Ureter (tissue), 1 donor: ENCODE measurements at regions not wholly inside any gene's neighbourhood (a gene's known extent, or its start where the extent isn't known, plus 50 kb on each side); places are given as distances from the start of the nearest gene placed in this dataset.

Source experiments
- DNase-seq: peaks from one replicate; pipeline ENCODE4 v3.0.0-alpha.2; 2020; ENCODE audit warnings: low spot score
- donor health status: DM: yes; HTN: yes; CAD: no.

DNA sequence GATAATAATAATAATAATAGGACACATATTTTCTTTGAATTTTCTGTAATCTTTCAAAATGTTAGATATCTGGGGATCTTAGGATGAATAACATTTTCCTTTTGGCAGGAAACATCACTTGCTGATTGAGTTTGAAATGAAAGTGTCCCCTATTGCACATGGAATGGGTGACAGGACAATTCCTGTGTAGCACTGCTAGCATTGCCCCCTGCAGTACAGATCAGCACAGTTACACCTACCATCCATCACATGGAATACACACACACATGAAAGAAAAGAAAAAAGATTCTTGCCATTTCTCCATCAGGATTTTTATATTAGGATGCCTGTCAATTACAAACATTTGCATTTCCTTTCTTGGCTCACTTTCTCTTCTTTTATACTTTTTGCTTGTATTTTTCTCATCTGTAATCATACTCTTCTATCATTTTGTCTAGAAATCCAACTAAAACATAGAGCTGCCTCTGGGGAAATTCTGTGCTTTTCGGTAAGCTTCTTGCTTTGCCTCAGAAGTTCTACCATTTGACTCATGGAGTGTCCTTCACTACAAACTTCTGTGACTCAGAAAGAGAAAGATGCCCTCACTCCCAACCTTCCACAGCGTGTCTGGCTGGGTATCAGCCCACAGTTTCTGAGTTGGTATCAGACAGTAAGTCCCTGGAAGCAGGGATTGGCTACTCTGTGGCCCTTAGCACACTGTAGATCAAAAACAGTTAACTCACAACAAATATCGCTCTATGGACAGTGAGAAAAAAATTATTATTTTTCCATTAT is 641.2 kb downstream of the PTPRC start:
- no peak for DNase-seq

DNA sequence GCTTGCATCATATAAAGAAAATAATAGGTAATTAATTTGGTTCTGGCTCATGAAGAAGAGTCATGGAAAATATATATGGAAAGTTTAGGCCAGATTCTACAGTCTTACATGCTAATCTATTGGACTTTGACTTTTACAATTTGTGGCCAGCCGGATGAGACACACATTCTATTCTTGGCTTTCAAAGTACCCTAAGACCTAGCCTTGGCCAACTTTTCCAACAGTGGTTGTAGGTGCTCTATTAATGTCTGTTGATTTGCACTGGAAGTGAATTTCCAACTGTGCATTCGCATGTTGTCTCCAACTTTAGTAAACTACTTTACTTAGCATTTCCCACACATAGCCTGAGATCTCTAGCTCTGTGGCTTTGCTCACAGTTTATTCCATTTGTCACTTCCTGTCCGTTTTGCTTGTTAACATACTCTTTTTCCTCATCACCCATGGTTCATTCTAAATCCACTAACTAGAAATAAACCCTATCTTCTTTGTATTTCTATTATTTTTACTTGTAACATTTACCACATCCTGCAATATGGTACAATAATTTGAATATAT is 644.0 kb downstream of the PTPRC start:
- DNase-seq: no peak

DNA sequence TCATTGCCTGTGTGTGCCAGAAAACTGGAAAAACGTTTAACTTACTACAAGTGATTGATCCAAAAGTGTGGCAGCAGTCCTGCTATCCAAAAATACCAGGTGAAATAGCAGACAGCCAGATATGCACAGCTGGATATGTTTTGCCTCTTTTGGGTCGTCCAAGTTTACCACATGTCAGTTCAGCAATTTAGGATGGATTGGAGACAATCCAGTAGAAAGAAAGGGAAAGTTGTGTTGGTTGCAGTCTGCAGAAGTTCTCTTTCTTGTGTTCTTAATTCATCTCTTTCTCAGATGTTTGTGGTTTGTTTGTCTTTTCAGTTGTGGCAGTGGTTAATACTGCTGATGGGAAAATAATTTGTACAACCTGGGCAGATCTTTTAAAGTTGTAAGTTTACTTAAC is 645.0 kb downstream of the PTPRC start:
- no peak for DNase-seq

DNA sequence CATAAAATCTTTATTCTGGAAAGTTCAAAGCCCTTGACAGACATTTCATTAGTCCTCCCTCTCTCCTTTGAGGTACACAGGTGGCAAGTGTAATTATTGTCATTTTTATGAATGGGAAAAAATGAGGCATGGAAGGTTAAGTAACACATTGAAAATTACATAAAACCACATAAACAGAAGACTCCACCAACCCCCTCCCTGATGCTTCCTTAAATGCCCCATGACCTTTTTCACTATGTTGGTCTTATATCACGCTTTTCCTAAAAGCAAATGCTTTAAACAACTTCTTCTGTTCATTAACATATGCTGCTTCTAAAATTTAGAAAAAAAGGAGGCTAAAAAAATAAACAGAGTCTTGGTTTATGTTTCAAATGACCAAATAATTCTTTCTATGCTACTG is 648.4 kb downstream of the PTPRC start:
- no peak for DNase-seq

DNA sequence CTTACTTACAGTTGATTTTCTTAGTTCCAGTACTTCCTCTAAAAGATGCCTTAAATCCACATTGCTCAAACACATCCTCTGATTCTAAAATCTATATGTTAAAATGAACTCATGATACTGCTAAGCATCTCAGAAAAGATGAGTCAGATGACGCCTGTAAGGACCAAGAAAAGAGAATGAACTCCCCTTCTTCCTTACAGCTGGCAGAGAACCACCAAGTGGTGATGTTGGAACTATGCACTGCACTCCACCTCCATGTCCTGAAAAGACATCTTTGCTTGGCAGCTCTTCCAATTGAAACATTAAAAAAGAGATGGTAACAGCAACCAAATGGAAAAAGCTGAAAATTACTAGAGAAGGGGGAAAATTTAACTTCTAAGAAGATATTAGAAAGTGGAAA is 648.8 kb downstream of the PTPRC start:
- no peak for DNase-seq

DNA sequence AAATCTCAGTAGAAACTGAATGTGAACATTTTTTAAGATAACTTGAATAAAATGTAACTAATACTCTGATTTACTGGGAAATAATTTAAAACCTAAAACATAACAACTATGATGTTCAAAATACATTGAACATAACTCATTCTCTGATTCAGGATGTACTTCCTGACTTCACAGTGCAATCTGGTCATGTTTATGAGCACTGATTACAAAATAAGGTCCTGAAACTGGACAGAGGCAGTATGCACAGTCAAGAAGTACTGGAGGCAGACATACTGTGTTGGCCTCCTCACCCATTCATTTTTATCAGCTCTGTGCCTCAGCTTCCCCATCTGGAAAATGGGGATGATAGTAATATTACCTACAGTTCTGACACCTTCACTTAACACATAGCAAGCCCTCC is 651.3 kb downstream of the PTPRC start:
- DNase-seq: no peak

DNA sequence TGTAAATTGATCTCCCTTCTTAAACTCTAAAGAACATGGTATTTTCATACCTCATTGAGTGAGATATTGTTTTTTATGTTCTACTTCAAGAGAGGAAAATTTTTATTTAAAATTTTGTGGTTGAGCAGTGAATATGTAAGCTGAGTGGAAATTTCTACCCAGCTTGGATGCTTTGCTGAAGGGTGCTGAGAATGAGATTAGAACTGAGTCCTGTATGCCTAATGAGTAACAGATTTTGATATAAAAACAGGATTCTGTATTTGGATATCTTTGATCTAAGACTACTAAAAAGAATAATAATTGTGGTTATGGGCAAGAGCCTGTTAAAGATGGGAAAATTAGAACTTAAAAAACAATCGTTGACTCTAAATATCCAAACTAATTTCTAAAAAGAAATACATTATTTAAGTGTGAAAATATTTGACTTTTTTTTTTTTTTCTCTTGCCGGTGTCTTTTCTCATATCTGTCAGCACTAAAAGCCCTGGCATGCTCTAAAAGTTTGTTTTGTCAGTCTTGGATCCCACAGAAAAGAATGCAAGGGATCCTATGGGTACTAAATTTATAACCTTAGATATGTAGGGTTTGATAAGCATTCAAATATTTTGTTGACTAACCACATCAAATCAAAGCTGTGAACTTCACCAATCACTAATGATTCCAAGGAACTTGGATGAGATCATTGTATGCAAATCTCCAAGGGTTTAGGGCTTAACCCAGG is 652.3 kb downstream of the PTPRC start:
- no peak for DNase-seq

DNA sequence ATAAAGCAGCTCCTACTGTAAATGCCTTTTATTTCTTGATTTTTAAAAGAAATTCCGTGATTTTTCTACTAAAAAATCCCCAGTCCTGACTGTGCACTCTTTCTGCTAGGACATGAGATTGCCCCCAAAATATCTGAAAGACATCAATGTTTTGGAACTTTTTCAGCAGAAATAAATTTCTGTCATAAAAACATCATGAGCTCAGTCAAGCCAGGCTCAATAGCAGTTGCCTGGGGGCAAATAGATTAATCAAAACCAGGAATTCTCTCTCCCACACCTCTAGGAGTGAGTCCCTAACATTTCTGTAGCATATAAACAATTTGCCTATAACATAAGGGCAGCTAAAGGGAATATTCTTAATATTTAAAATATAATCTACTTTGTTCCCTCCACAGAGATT is 654.1 kb downstream of the PTPRC start:
- DNase-seq: no peak

DNA sequence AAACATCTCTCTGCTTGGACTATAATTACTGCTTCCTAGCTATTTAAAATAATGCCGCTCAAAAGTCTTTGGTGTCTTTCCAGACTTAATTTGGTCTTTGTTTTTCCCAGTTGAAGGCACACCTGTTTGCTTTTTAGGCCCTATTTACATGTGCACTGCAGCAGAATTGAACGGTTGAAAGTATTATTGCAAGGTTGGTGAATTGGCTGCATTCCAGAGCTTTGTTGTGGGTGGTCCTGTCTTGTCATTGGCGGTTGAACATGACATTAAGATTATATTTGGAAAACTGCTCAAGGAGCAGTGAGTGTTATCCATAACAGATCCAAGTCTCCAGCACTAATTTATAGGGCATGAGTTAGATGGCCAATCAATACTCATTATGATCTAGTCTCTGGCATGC is 656.3 kb downstream of the PTPRC start:
- no peak for DNase-seq

DNA sequence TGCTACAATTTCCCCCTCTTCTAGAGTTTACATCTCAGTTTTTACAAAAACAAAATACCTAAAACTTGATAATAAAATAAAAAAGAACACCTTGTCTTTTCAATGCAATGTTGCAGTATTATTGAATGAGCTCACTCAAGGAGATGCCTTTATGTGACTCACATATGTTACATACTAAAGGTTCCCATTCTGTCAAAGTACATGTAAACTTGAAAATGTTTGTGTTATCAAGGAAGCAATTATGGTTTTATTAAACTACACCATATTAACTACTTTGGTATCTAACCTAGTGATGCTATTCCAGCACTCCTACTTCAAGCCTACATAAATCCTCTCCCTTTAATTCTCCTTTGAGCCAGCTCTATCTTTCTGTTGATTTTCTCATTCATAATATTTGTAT is 658.3 kb downstream of the PTPRC start:
- DNase-seq: no peak

DNA sequence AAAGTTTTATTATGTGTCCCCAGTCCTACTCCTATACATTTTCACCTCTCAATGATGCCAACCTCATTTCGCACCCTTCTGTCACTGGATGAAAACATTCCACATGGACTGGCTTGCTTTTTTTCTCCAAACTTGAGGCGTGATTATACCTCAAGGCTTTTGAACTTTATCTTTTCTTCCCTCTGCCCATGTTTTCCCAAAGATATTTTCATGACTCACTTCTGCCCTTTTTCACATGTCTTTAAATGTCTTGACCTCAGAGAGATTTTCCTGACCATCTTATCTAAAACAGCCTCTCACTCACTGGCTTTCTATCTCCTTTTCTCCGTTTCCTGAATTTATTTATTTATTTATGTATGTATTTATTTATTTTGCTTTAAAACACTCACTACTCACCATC is 659.0 kb downstream of the PTPRC start:
- DNase-seq: no peak

DNA sequence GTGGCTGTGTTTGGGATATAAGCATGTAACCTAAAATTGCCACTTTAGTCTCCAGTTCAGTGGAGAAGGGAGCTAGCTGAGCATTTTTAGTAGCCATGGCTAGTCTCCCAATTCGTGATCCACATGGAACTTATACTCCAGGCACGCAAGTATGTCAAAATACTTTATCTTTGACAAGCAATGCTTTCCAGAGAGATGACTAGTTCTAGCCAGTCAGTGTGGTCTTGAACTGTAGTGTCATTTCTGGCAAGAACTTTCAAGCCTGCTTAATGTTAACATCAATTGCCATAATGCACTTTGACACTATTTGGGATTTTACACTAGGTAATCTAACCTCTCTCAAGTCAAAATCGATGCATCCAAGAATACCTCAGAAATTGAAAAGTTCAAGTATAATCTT is 660.0 kb downstream of the PTPRC start:
- DNase-seq: no peak

DNA sequence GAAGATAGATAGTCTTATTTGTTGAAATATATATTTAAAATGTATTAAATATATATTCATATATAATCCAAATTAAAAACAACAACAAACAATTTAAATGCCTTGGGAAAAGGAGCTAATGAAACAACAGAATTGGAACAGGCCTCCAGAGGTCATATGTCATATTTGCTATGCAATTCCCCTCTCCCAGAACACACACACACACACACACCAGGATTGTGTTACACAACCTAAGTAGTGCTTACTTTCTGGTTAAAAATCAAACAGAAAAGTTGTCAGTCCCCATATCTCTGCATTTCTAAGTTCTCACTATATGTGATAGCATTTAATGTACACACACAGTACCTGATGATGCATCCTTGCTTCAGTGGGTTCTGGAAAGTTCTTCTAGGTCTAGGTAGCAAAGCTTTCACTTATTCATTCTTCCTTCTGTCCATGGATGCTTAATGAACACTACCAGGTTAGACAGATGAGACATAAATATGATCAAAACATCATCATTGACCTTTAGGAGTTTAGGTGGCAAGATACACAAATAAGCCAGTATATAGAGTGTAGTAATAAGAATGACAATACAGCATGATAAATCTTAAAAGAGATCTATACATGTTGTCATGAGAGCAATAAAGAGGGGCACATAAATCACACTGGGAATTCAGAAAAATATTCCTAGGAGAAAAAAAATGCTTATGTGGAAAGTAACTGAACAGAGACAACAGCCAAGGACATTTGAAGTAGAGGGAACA is 662.8 kb downstream of the PTPRC start:
- DNase-seq: no peak

DNA sequence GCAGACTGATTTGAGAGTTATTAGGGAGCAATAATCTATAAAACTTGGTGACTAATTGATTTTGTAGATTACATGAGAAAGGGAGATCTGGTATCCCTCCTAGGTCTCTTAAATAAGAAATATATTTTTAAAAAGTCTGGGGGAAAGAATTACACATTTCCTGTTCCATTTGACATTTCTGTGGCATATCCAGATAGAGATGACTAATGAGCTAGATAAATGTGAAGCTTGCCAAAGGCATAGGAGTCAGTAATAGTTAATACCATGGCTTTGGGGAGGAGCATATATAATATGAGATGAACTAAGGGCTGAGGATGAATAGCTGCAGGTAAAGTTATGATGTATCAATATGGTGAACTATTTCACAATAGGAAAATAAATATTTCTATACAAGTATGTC is 663.7 kb downstream of the PTPRC start:
- no peak for DNase-seq

DNA sequence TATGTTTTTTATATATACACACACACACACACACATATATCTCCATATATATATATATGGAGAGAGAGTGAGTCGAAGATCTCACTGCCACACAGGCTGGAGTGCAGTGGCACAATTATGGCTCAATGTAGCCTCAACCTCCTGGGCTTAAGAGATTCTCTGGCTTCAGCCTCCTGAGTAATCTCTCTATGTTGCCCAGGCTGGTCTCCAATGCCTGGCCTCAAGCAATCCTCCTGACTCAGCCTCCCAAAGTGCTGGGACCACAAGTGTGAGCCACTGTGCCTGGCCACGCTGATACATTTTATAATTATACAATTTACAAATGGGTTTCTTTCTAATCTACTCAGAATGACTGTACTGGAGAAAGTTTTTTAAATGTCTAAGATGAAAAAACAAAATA is 664.2 kb downstream of the PTPRC start:
- DNase-seq: no peak

DNA sequence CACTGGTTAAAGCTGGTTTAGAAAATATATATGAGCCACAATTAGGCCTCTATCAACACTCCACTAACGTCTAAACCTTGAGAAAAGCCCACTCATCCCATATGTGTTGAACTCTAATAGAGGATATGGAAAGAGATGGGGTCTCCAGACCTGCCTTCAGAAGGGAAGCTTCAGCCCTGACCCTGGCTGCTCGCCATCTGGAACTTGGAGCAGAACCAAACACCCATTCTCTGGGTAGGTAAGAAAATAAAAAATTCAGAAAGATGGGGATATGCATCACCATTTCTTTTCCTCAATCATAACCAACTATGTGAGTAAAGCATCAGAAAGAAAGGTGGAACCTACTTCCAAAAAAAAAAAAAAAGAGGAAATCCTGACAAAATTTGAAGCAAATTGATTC is 666.2 kb downstream of the PTPRC start:
- no peak for DNase-seq

DNA sequence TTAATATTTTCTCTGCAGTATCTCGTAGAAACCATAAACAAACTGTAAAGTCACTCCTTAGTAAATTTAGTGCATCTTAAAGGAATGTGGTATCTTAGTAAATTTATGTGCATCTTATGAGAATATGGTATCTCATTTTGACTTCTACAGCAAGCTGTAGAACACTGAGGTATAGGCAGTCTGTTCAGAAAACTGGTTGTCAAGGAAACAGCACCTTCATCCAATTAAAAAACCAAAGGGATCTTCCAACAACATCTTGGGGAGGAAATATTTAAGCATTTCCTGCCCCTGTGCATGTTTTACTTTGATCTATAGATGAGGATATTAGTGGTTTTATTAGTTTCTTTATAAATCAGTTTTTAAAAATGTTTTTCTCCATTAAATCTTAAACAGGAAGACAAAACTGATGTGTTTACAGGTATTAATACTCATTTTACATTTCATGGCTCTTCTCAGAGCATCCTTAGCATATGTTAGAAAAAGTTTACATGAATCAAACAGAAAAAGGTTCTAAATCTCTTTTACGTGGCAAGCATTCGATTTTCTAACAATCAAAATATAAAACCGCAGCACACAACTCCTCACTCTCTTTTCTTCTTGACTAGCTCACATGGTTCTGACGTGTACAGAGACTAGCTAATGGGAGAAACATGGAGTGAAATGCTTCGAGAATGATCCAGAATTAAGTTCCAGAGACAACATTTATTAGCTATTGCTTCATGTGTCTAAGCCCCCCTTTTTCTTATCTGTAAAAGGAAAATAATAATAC is 668.8 kb downstream of the PTPRC start:
- DNase-seq: no peak

DNA sequence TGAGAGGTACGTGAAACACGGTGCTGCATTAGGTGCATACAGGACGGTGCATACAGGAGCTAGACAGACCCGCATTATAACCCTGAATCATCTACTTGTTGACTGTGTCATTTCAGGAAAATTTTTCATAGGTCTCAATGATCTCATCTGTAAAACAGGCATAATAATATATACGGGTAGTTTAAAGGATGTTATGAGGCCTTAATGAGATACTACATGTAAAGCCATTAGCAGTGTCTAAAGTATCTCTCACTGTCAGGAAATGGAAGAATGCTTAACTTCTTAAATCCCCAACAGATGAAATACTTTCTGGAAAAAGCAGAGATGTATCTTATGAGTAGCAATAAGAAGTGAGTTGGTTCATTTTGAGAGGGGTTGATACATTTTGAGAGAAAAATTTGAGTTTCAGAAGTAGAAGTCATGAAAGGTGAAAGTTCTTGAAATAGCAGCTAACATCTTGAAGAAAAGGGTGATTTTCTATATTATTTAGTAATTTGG is 669.6 kb downstream of the PTPRC start:
- no peak for DNase-seq

DNA sequence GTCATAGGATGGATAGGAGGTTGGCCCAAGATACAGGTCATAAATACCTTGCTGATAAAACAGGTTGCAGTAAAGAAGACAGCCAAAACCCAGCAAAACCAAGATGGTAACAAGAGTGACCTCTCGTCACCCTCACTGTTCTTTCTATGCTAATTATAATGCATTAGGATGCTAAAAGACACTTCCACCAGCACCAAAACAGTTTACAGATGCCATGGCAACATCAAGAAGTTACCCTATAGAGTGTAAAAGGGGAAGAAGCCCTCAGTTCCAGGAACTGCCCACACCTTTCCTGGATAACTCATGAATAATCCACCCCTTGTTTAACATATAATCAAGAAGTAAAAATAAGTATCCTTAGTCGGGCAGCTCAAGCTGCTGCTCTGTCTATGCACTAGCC is 671.9 kb downstream of the PTPRC start:
- DNase-seq: no peak

DNA sequence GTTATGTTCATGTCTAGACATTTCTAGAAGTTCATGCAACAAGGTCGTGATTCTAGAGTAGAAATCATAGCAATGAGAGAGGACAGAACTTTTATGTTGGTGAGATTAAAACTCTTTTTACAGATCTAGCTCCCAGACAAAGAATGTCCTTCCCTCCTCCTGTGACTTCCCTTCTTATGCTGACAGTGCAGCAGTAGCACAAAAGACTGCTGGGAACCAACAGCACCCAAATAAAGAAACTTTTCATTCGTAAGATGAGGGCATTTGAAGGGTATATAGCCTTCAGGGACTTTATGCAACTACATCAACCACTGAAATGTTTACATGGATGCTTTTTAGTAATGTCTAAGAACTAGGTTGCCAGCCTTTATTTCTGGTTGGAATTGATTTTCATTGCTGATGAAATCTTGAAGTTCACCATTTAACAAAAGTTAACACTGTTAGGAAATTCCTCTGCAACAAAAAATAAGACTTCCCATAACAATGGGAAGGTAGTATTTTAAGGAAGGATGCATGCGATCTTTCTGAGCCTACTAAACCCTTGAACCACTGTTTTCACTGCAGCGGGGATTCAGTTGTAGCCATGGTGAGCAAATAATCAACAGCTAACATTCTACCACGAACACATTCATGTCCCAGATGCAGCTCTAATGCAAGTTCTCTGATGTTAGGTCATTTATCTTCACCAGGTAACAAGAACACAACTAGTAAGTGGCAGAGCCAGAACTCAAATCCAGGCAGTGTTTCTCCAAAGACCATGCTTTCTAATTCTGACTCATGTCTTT is 672.8 kb downstream of the PTPRC start:
- DNase-seq: no peak

DNA sequence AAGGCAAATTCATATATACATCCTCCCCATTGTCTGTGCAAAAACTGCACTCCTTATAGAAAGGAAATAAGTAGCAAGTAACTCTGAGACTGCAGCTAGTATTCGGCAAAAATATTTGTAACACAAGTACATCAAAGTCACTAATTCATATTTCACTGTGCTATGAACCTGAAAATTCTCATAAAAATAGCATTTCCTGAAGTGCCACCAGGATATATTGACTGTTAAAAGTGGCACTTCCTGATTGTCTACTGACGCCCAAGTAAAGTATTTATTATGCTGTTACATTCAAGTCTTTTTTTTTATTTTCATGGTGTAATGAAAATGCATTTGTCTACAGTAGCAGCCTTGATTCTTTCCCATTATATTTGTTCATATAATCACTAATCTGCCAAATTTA is 673.8 kb downstream of the PTPRC start:
- no peak for DNase-seq
